Keratinocyte (primary cell): ENCODE measurements at regions not wholly inside any gene's neighbourhood (a gene's known extent, or its start where the extent isn't known, plus 50 kb on each side); places are given as distances from the start of the nearest gene placed in this dataset.

Experiments
- DNase-seq: peaks from one replicate; pipeline ENCODE4 v3.0.0-alpha.2; 2011; ENCODE audit warnings: low read depth, missing footprints, low spot score
- FAIRE-seq: peaks from 2 replicates; lab custom pipeline; 2011; peaks lifted over from hg19 to GRCh38; lab: Jason Lieb, UNC
- H2AFZ ChIP-seq: 2 replicates; pipeline ENCODE4 v1.6.0; 2012; ENCODE audit warnings: low read length, control low read depth, inconsistent platforms; ENCODE audit not compliant: control insufficient read depth
- H3K27ac ChIP-seq: 2 replicates; pipeline ENCODE4 v1.5.1; 2011; ENCODE audit warnings: low read length; ENCODE audit not compliant: control insufficient read depth, insufficient read depth
- H3K27me3 ChIP-seq: 3 replicates; pipeline ENCODE4 v1.6.0; 2011; ENCODE audit warnings: low read length; ENCODE audit not compliant: control insufficient read depth, insufficient read depth; ENCODE audit errors: extremely low read depth
- H3K36me3 ChIP-seq, 2 experiments: 2 replicates in 1 of 2; 3 replicates in 1 of 2; pipeline ENCODE4 v1.5.1; 2011; ENCODE audit warnings: low read length in 2 of 2, mild to moderate bottlenecking in 1 of 2; ENCODE audit not compliant: control insufficient read depth in 2 of 2, insufficient read depth in 2 of 2; ENCODE audit errors: extremely low read depth in 1 of 2
- H3K4me1 ChIP-seq: 3 replicates; pipeline ENCODE4 v1.5.1; 2011; ENCODE audit warnings: low read length; ENCODE audit not compliant: control insufficient read depth, insufficient read depth; ENCODE audit errors: extremely low read depth
- H3K4me2 ChIP-seq: 3 replicates; pipeline ENCODE4 v1.6.0; 2011; ENCODE audit warnings: low read depth, low read length; ENCODE audit not compliant: control insufficient read depth, insufficient read depth; ENCODE audit errors: extremely low read depth
- H3K4me3 ChIP-seq, 3 experiments: fragments of 200-600 bp in 1 of 3; sonication (generic) in 1 of 3; 2 replicates in 2 of 3; 3 replicates in 1 of 3; pipeline ENCODE4 v1.5.1; 2011 to 2016; ENCODE audit warnings: low read length in 3 of 3, mild to moderate bottlenecking in 3 of 3, control low read depth in 2 of 3, inconsistent platforms in 1 of 3, low read depth in 1 of 3, mixed read lengths in 1 of 3, mixed run types in 1 of 3, moderate library complexity in 1 of 3; ENCODE audit not compliant: control insufficient read depth in 2 of 3, insufficient read depth in 2 of 3; ENCODE audit errors: extremely low read depth in 1 of 3
- H3K79me2 ChIP-seq: 2 replicates; pipeline ENCODE4 v1.6.0; 2012; ENCODE audit warnings: low read length; ENCODE audit not compliant: control insufficient read depth, insufficient read depth
- H3K9ac ChIP-seq: 3 replicates; pipeline ENCODE4 v1.6.0; 2011; ENCODE audit warnings: low read length; ENCODE audit not compliant: control insufficient read depth, insufficient read depth; ENCODE audit errors: extremely low read depth
- H3K9me1 ChIP-seq: 3 replicates; pipeline ENCODE4 v1.6.0; 2011; ENCODE audit warnings: low read length; ENCODE audit not compliant: control insufficient read depth, insufficient read depth; ENCODE audit errors: extremely low read depth
- H3K9me3 ChIP-seq: 2 replicates; pipeline ENCODE4 v1.5.1; 2012; ENCODE audit warnings: low read depth, low read length; ENCODE audit not compliant: control insufficient read depth
- H4K20me1 ChIP-seq: 3 replicates; pipeline ENCODE4 v1.6.0; 2011; ENCODE audit warnings: low read length; ENCODE audit not compliant: control insufficient read depth, insufficient read depth; ENCODE audit errors: extremely low read depth
- EZH2 ChIP-seq: IDR thresholded peaks from one replicate; pipeline ENCODE4 v1.6.1; 2012; ENCODE audit warnings: inconsistent platforms, mild to moderate bottlenecking, low read length, moderate library complexity
- dilution Hi-C: fragments of 300-500 bp; cut with MboI; formaldehyde crosslinking; loops from one replicate; pipeline ENCODE4 v1.7.0; 2020; ENCODE audit warnings: low sequenced_read_pairs; ENCODE audit not compliant: extremely low pct_ligation_motif_present
- TF ChIP-seq, protein P1 (sequence below), 3 experiments: IDR thresholded peaks in 1 of 3; conservative IDR thresholded peaks in 1 of 3; optimal IDR thresholded peaks in 1 of 3; 2 replicates in 2 of 3; 3 replicates in 1 of 3; pipeline versions ENCODE3 to v1.5.1; 2011; ENCODE audit warnings: low read length in 3 of 3, mild to moderate bottlenecking in 3 of 3, moderate library complexity in 2 of 3, control low read depth in 1 of 3, inconsistent platforms in 1 of 3; ENCODE audit not compliant: insufficient read depth in 2 of 3; ENCODE audit errors: extremely low read depth in 1 of 3

DNA sequence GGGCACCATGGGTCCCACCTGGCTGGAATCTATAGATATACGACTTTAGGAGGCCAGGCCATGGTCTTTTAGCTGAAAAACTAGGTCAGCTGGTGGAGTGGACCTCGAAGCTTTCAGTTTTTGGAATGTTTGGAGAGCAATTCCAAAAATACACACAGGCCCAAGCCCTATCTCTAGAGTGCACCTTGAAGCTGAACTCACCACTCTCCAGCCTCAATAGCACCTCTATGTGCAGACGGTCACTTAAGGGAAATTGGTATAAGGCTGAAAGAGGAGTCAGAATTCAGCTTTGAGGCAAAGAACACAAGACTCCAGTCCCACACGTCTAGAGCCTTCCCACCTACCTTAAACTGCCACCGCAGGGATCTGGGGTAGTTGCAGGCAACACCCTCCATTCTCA, 56.4 kb upstream of the KATNAL1 start:
- peaks cover 4% of the 10 kb centered on the region for H3K27me3 ChIP-seq
- no peak overlapping the region for H3K9ac ChIP-seq
- H4K20me1 ChIP-seq: no peaks in the 10 kb centered on the region
- no peak overlapping the region for H3K4me3 ChIP-seq
- H2AFZ ChIP-seq: no peak overlapping the region
- H3K79me2 ChIP-seq: no peaks in the 10 kb centered on the region
- peaks cover 4% of the 10 kb centered on the region for H3K4me1 ChIP-seq
- no peak for FAIRE-seq
- dilution Hi-C loops: no loop called here
- no peaks in the 10 kb centered on the region for H3K9me1 ChIP-seq
- no peaks in the 10 kb centered on the region for H3K9me3 ChIP-seq
- no peak overlapping the region for H3K27ac ChIP-seq
- no peaks in the 10 kb centered on the region for H3K36me3 ChIP-seq
- TF ChIP-seq, protein P1, sequence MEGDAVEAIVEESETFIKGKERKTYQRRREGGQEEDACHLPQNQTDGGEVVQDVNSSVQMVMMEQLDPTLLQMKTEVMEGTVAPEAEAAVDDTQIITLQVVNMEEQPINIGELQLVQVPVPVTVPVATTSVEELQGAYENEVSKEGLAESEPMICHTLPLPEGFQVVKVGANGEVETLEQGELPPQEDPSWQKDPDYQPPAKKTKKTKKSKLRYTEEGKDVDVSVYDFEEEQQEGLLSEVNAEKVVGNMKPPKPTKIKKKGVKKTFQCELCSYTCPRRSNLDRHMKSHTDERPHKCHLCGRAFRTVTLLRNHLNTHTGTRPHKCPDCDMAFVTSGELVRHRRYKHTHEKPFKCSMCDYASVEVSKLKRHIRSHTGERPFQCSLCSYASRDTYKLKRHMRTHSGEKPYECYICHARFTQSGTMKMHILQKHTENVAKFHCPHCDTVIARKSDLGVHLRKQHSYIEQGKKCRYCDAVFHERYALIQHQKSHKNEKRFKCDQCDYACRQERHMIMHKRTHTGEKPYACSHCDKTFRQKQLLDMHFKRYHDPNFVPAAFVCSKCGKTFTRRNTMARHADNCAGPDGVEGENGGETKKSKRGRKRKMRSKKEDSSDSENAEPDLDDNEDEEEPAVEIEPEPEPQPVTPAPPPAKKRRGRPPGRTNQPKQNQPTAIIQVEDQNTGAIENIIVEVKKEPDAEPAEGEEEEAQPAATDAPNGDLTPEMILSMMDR (optimal IDR thresholded peaks at IDR 0.05 in 1 of 3, IDR thresholded peaks at IDR 0.05 in 1 of 3, conservative IDR thresholded peaks at IDR 0.05 in 1 of 3; ENCODE audit: extremely low read depth in 1 of 3, insufficient read depth in 2 of 3, low read length in 3 of 3): no peak
- no peak for TF ChIP-seq EZH2
- DNase-seq: no peak
- no peak overlapping the region for H3K4me2 ChIP-seq

DNA sequence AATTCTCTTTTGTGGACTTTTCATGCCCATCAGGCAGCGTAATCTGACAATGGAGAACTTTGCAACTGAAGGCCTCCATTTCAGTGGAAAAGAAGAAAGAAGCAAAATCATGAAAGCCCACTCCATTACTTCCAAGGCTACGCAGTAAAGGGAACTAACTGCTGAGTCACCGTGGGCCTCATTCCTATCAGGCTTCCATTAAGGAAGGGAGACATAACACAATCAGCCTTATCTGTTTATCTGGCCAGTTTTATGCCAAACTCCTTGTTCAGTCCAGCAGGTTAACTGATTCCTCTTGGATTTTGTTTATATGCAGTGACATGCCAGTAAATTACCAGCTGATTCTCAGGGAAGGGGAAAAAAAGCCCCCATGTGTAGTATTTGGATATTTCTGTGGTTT, 56.8 kb upstream of the KATNAL1 start:
- H3K27me3 ChIP-seq: peaks cover 4% of the 10 kb centered on the region
- no peaks in the 10 kb centered on the region for H3K36me3 ChIP-seq
- H3K4me1 ChIP-seq: peaks cover 4% of the 10 kb centered on the region
- H3K4me3 ChIP-seq: no peak overlapping the region
- H3K9ac ChIP-seq: no peak overlapping the region
- no peaks in the 10 kb centered on the region for H3K9me3 ChIP-seq
- TF ChIP-seq, protein P1 (optimal IDR thresholded peaks at IDR 0.05 in 1 of 3, IDR thresholded peaks at IDR 0.05 in 1 of 3, conservative IDR thresholded peaks at IDR 0.05 in 1 of 3; ENCODE audit: extremely low read depth in 1 of 3, insufficient read depth in 2 of 3, low read length in 3 of 3): no peak
- TF ChIP-seq EZH2: no peak
- H3K4me2 ChIP-seq: no peak overlapping the region
- H3K9me1 ChIP-seq: no peaks in the 10 kb centered on the region
- no peaks in the 10 kb centered on the region for H3K79me2 ChIP-seq
- no peaks in the 10 kb centered on the region for H4K20me1 ChIP-seq
- DNase-seq: no peak
- peak overlapping the region; percentile 16 for H2AFZ ChIP-seq
- dilution Hi-C loops: no loop called here
- H3K27ac ChIP-seq: no peak overlapping the region
- FAIRE-seq: no peak
